Breast epithelium (tissue), 4 donors: ENCODE measurements at regions not wholly inside any gene's neighbourhood (a gene's known extent, or its start where the extent isn't known, plus 50 kb on each side); places are given as distances from the start of the nearest gene placed in this dataset.
"Not testable (repeated sequence)": the region's sequence is repeated elsewhere in the genome, so short reads cannot be mapped to it uniquely, and the experiment has no call there.

Experiments used
- DNase-seq, 2 donors: peaks; one replicate each; pipeline ENCODE4 v3.0.0-alpha.2; 2019; ENCODE audit warnings: low spot score in 2 of 2
- H3K27ac ChIP-seq, 2 donors: fragments of 200-600 bp; sonication (generic) in 1 of 2; one replicate each; pipeline ENCODE4 v1.5.1; 2016 to 2019; ENCODE audit warnings: mild to moderate bottlenecking in 1 of 2
- H3K27me3 ChIP-seq, 2 donors: fragments of 200-600 bp; sonication (generic) in 1 of 2; one replicate each; pipeline versions ENCODE4 v1.5.1 to v1.6.0; 2017 to 2019; ENCODE audit warnings: control low read depth in 1 of 2, mild to moderate bottlenecking in 1 of 2
- H3K36me3 ChIP-seq: fragments of 200-600 bp; one replicate; pipeline ENCODE4 v1.5.1; 2019
- H3K4me1 ChIP-seq, 2 donors: fragments of 200-600 bp; sonication (generic); one replicate each; pipeline ENCODE4 v1.5.1; 2016 to 2019; ENCODE audit warnings: control low read depth in 1 of 2
- H3K4me3 ChIP-seq, 3 donors: fragments of 200-600 bp; sonication (generic); 1 replicate in 2 of 3; 2 replicates in 1 of 3; pipeline ENCODE4 v1.5.1; 2016 to 2019; ENCODE audit warnings: mild to moderate bottlenecking in 3 of 3, moderate library complexity in 2 of 3
- H3K9me3 ChIP-seq, 2 donors: fragments of 200-600 bp; sonication (generic) in 1 of 2; one replicate each; pipeline ENCODE4 v1.5.1; 2016 to 2019; ENCODE audit warnings: control low read depth in 1 of 2
- POLR2A ChIP-seq: fragments of 450-650 bp; IDR thresholded peaks from one replicate; pipeline ENCODE4 v1.6.1; 2016; ENCODE audit warnings: antibody characterized with exemption, mild to moderate bottlenecking, moderate library complexity
- POLR2AphosphoS5 ChIP-seq, 3 donors: sonication (generic); formaldehyde crosslinking; IDR thresholded peaks; one replicate each; pipeline ENCODE4 v1.6.1; 2017; ENCODE audit warnings: antibody characterized with exemption in 3 of 3
- intact Hi-C: fragments of 100-400 bp; cut with DNase I; formaldehyde crosslinking; loops from one replicate; pipeline ENCODE4 v1.15.1; 2023; ENCODE audit warnings: low total_unique reads
- TF ChIP-seq, protein P1 (sequence below), 3 donors: fragments of 450-650 bp; IDR thresholded peaks; one replicate each; pipeline ENCODE4 v1.5.1; 2016 to 2017; ENCODE audit warnings: antibody characterized with exemption in 3 of 3, mild to moderate bottlenecking in 3 of 3, moderate library complexity in 3 of 3

DNA sequence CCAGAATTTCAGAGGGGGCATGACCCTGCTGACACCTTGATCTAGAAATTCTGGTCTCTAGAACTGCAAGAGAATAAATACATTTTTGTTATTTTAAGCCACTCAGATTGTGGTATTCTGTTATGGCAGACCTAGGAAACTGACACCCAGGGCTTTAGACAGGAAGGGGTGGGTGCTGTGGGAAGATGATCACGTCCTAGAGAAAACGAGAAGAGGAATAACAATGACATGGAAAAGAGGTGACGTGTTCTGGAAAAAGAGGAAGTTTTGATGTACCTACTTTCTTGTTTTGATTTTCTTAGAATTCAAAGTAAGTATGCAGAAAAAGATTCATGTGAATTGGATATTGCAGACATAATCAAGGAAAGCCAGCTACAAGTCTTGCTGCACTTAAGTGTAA, 232.9 kb upstream of the RUNX1 start:
- no peak overlapping the region for H3K4me3 ChIP-seq

DNA sequence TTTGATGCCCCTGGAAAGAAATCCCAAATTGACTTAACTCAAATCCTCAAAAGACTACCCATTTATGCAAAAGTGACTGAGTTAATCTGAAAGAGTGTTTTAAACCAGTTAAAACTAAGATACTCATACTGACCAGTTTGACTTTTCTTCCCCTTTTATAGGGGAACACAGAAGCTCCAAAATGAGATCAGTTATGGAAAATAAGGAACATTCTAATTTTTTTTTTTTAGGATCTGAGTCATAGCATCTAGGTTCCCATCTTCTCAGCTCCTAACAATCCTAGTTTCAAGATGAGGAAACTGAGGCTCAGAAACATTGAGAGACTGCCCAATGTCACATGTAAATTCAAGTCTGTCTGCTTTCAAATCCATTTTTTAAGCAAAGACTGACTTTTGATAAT, 231.1 kb upstream of the RUNX1 start:
- Histone ChIP-seq H3K27ac (no peak overlapping the region), H3K4me3 (no peak overlapping the region), H3K9me3 (no peaks in the 10 kb centered on the region), H3K36me3 (no peaks in the 10 kb centered on the region), H3K4me1 (peaks cover 0 to 4% of the 10 kb centered on the region in 2 donors), H3K27me3 (no peaks in the 10 kb centered on the region)
- TF ChIP-seq, protein P1, sequence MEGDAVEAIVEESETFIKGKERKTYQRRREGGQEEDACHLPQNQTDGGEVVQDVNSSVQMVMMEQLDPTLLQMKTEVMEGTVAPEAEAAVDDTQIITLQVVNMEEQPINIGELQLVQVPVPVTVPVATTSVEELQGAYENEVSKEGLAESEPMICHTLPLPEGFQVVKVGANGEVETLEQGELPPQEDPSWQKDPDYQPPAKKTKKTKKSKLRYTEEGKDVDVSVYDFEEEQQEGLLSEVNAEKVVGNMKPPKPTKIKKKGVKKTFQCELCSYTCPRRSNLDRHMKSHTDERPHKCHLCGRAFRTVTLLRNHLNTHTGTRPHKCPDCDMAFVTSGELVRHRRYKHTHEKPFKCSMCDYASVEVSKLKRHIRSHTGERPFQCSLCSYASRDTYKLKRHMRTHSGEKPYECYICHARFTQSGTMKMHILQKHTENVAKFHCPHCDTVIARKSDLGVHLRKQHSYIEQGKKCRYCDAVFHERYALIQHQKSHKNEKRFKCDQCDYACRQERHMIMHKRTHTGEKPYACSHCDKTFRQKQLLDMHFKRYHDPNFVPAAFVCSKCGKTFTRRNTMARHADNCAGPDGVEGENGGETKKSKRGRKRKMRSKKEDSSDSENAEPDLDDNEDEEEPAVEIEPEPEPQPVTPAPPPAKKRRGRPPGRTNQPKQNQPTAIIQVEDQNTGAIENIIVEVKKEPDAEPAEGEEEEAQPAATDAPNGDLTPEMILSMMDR (IDR thresholded peaks at IDR 0.05) = no peak
- TF ChIP-seq POLR2A (no peak), POLR2AphosphoS5 (IDR thresholded peaks at IDR 0.05) (no peak)
- no peak for DNase-seq
- intact Hi-C loops = no loop called here

More for the DNA sequence above, 232.9 kb upstream of the RUNX1 start:
- intact Hi-C loops = no loop called here
- TF ChIP-seq, protein P1 (IDR thresholded peaks at IDR 0.05) = no peak
- TF ChIP-seq POLR2AphosphoS5 (IDR thresholded peaks at IDR 0.05) = no peak
- TF ChIP-seq POLR2A = no peak
- H3K36me3 ChIP-seq = no peaks in the 10 kb centered on the region
- H3K9me3 ChIP-seq = peaks cover 0 to 1% of the 10 kb centered on the region in 2 donors
- DNase-seq = no peak
- H3K27me3 ChIP-seq = no peaks in the 10 kb centered on the region
- H3K27ac ChIP-seq = no peak overlapping the region
- H3K4me1 ChIP-seq = no peaks in the 10 kb centered on the region

DNA sequence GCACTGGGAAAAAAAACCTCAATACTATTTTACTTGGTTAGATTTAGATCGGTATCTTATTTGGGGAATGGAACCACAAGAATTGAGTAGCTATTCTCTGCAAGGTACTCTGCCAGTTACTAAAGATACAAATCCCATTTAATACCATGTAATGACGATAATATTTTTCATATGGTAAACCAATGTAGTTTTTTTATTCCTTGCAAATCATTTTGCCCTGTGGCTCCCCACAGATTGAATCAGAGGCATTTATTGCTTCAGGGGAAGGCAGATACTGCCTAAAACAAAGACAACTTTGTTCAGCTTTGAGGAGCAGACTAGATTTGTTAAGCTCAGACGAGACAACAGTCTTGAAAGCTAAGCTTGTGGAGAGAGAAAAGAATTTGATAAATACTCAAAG, 226.7 kb upstream of the RUNX1 start:
- TF ChIP-seq POLR2AphosphoS5 (IDR thresholded peaks at IDR 0.05) = no peak
- intact Hi-C loops = no loop called here

DNA sequence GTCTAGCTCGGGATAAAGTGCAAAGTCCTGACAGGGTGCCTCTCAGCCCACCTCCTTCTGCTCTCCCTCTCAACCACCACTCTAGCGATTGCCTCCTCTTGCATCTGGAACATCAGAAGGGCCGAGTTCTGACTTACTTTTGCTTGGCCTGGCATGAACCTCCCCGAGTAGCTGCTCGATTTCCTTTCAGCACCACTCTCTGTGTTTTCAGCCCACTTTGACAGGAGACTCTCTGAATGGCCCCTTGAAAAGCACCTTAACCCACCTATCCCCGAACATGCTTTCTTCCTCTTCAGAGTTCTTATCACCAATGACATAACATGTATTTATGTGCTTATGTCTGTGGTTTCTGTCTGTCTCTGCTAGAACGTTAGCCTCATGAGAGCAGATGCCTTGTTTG, 225.8 kb upstream of the RUNX1 start:
- no peak overlapping the region for H3K27ac ChIP-seq
- no peak for TF ChIP-seq POLR2AphosphoS5 (IDR thresholded peaks at IDR 0.05)
- TF ChIP-seq, protein P1 (IDR thresholded peaks at IDR 0.05) = no peak
- TF ChIP-seq POLR2A = no peak

More for the DNA sequence above, 226.7 kb upstream of the RUNX1 start:
- Histone ChIP-seq H3K27me3 (no peaks in the 10 kb centered on the region), H3K36me3 (no peaks in the 10 kb centered on the region), H3K4me1 (peaks cover 0 to 4% of the 10 kb centered on the region in 2 donors), H3K4me3 (no peak overlapping the region), H3K27ac (no peak overlapping the region), H3K9me3 (no peaks in the 10 kb centered on the region)
- no peak for DNase-seq

DNA sequence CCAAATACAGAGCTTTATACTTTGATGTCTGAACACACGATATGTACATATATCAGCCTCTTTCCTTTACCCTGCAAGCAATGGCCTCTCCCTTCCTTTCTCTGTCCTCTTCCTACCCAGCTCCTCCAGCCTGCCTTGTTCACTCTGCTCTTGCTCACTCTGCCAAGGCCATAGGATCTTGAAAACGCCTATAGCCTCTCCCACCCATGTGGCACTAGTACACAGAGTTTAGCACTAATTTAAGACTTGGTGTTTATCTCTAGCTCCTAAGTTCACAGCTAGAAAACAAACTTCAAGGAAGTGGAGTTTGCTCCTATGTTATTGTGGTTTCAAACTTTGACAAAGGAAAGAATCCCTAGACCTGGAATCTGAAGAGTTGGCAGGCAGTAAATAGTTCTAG, 225.0 kb upstream of the RUNX1 start:
- Histone ChIP-seq H3K9me3 (no peaks in the 10 kb centered on the region), H3K4me1 (peaks cover 0 to 4% of the 10 kb centered on the region in 2 donors), H3K27me3 (no peaks in the 10 kb centered on the region), H3K36me3 (no peaks in the 10 kb centered on the region), H3K4me3 (no peak overlapping the region), H3K27ac (peak overlapping the region in 1 of 2 donors; percentile 35)
- DNase-seq = no peak
- TF ChIP-seq, protein P1 (IDR thresholded peaks at IDR 0.05) = no peak
- TF ChIP-seq POLR2A = no peak
- no peak for TF ChIP-seq POLR2AphosphoS5 (IDR thresholded peaks at IDR 0.05)
- intact Hi-C loops = no loop called here

More for the DNA sequence above, 225.8 kb upstream of the RUNX1 start:
- Histone ChIP-seq H3K36me3 (no peaks in the 10 kb centered on the region), H3K27me3 (no peaks in the 10 kb centered on the region), H3K9me3 (no peaks in the 10 kb centered on the region), H3K4me3 (no peak overlapping the region), H3K4me1 (peaks cover 0 to 4% of the 10 kb centered on the region in 2 donors)
- DNase-seq = no peak
- intact Hi-C loops = no loop called here

DNA sequence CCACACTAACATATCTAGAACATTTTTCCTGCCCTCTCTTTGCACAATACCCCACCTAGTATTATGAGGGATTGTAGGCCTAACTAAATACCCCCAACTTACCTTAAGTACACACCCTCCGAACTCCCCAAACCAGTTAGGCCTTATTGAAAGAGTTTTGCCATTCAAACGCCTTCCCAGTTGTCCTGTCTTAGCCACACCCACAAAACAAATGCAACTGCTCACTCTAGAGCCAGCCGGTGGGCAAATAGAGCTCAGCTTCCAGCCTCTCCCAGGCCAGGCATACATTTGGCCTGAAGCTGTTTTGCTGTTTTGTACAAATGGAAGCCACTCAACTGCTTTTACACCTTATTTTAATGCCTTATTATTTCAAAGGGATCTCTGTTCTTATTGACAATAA, 224.2 kb upstream of the RUNX1 start:
- H3K4me1 ChIP-seq = peaks cover 0 to 4% of the 10 kb centered on the region in 2 donors
- H3K27ac ChIP-seq = peak overlapping the region; percentile 22 to 35
- H3K27me3 ChIP-seq = no peaks in the 10 kb centered on the region
- no peak for TF ChIP-seq POLR2A
- TF ChIP-seq POLR2AphosphoS5 (IDR thresholded peaks at IDR 0.05) = no peak
- TF ChIP-seq, protein P1 (IDR thresholded peaks at IDR 0.05) = no peak
- no peak for DNase-seq
- H3K4me3 ChIP-seq = no peak overlapping the region
- no peaks in the 10 kb centered on the region for H3K36me3 ChIP-seq
- H3K9me3 ChIP-seq = no peaks in the 10 kb centered on the region
- intact Hi-C loops = no loop called here

DNA sequence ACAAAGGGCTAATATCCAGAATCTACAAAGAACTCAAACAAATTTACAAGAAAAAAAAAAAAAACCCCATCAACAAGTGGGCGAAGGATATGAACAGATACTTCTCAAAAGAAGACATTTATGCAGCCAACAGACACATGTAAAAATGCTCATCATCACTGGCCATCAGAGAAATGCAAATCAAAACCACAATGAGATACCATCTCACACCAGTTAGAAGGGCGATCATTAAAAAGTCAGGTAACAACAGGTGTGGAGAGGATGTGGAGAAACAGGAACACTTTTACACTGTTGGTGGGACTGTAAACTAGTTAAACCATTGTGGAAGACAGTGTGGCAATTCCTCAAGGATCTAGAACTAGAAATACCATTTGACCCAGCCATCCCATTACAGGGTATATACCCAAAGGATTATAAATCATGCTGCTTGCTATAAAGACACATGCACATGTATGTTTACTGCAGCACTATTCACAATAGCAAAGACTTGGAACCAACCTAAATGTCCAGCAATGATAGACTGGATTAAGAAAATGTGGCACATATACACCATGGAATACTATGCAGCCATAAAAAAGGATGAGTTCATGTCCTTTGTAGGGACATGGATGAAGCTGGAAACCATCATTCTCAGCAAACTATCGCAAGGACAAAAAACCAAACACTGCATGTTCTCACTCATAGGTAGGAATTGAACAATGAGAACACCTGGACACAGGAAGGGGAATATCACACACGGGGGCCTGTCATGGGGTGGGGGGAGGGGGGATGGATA, 222.4 kb upstream of the RUNX1 start:
- H3K4me3 ChIP-seq, H3K27me3 ChIP-seq, intact Hi-C loops, H3K27ac ChIP-seq, DNase-seq, H3K36me3 ChIP-seq, H3K9me3 ChIP-seq, H3K4me1 ChIP-seq: not testable (repeated sequence)
